Body of pancreas (tissue), 4 donors: ENCODE measurements at regions not wholly inside any gene's neighbourhood (a gene's known extent, or its start where the extent isn't known, plus 50 kb on each side); places are given as distances from the start of the nearest gene placed in this dataset.

Source experiments
- CTCF ChIP-seq, 7 experiments: fragments of 450-650 bp in 4 of 7; fragments of 200-600 bp in 3 of 7; sonication (generic) in 3 of 7; IDR thresholded peaks; one replicate each; pipeline ENCODE4 v1.5.1; 2016 to 2019; ENCODE audit warnings: antibody characterized with exemption in 7 of 7
- POLR2A ChIP-seq, 3 donors: fragments of 450-650 bp; IDR thresholded peaks; one replicate each; pipeline ENCODE4 v1.6.1; 2016; ENCODE audit warnings: antibody characterized with exemption in 3 of 3, mild to moderate bottlenecking in 2 of 3

DNA sequence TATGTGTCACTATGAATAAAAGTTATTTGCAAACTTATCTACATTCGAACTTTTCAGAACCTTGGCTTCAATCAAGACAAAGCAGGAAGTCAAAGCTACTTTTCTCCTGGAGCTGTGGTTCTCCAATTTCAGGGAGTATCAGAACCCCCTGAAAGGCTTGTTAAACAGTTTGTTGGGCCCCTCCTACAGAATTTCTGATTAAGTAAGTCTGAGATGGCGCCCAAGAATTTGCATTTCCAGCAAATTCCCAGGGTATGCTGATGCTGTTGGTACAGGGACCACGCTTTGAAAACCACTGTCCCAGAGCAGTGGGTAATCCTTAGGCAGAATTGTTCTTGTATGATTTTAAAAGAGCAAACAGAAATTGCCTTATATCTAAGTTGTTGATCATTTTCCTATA is 189.9 kb upstream of the KCNG1 start:
- TF ChIP-seq CTCF (IDR thresholded peaks at IDR 0.05) (no peak), POLR2A (IDR thresholded peaks at IDR 0.05) (no peak)
